Astrocyte (in vitro differentiated cells and primary cell): ENCODE measurements at regions not wholly inside any gene's neighbourhood (a gene's known extent, or its start where the extent isn't known, plus 50 kb on each side); places are given as distances from the start of the nearest gene placed in this dataset.

Experiments
- EZH2 ChIP-seq: IDR thresholded peaks from 2 replicates; pipeline ENCODE4 v1.6.1; 2012; ENCODE audit warnings: mild to moderate bottlenecking, low read length, inconsistent platforms; ENCODE audit not compliant: insufficient read depth
- TF ChIP-seq, protein P1 (sequence below): IDR thresholded peaks from 2 replicates; pipeline ENCODE4 v1.5.1; 2011; ENCODE audit warnings: low read depth, mild to moderate bottlenecking, inconsistent platforms, low read length, moderate library complexity; ENCODE audit not compliant: insufficient read depth

GRCh38 chr5:17838469-17838868, 204.2 kb downstream of the TAF11L14 start:
- no peak for TF ChIP-seq EZH2
- TF ChIP-seq, protein P1, sequence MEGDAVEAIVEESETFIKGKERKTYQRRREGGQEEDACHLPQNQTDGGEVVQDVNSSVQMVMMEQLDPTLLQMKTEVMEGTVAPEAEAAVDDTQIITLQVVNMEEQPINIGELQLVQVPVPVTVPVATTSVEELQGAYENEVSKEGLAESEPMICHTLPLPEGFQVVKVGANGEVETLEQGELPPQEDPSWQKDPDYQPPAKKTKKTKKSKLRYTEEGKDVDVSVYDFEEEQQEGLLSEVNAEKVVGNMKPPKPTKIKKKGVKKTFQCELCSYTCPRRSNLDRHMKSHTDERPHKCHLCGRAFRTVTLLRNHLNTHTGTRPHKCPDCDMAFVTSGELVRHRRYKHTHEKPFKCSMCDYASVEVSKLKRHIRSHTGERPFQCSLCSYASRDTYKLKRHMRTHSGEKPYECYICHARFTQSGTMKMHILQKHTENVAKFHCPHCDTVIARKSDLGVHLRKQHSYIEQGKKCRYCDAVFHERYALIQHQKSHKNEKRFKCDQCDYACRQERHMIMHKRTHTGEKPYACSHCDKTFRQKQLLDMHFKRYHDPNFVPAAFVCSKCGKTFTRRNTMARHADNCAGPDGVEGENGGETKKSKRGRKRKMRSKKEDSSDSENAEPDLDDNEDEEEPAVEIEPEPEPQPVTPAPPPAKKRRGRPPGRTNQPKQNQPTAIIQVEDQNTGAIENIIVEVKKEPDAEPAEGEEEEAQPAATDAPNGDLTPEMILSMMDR, result no peak
